Tibial nerve (tissue), 4 donors: ENCODE measurements at regions not wholly inside any gene's neighbourhood (a gene's known extent, or its start where the extent isn't known, plus 50 kb on each side); places are given as distances from the start of the nearest gene placed in this dataset.

Experiments
- DNase-seq, 2 donors: peaks; one replicate each; pipeline ENCODE4 v3.0.0-alpha.2; 2019; ENCODE audit warnings: low spot score in 2 of 2
- H3K27ac ChIP-seq, 4 donors: fragments of 200-600 bp; sonication (generic) in 3 of 4; one replicate each; pipeline ENCODE4 v1.5.1; 2017 to 2019; ENCODE audit warnings: mild to moderate bottlenecking in 1 of 4
- H3K27me3 ChIP-seq, 2 donors: fragments of 200-600 bp; sonication (generic) in 1 of 2; one replicate each; pipeline versions ENCODE4 v1.5.1 to v1.6.0; 2017 to 2019
- H3K36me3 ChIP-seq, 3 donors: fragments of 200-600 bp; sonication (generic); one replicate each; pipeline ENCODE4 v1.5.1; 2018 to 2019
- H3K4me1 ChIP-seq, 4 donors: fragments of 200-600 bp; sonication (generic) in 3 of 4; one replicate each; pipeline ENCODE4 v1.5.1; 2017 to 2019
- H3K4me3 ChIP-seq, 4 donors: fragments of 200-600 bp; sonication (generic) in 3 of 4; one replicate each; pipeline ENCODE4 v1.5.1; 2017 to 2019; ENCODE audit warnings: mild to moderate bottlenecking in 1 of 4, moderate library complexity in 1 of 4
- H3K9me3 ChIP-seq, 4 donors: fragments of 200-600 bp; sonication (generic) in 3 of 4; one replicate each; pipeline ENCODE4 v1.5.1; 2017 to 2019
- EP300 ChIP-seq, 2 donors: sonication (generic); formaldehyde crosslinking; IDR thresholded peaks; one replicate each; pipeline ENCODE4 v1.6.1; 2017; ENCODE audit warnings: antibody characterized with exemption in 2 of 2, mild to moderate bottlenecking in 1 of 2
- POLR2A ChIP-seq, 2 donors: fragments of 450-650 bp; IDR thresholded peaks; one replicate each; pipeline ENCODE4 v1.6.1; 2017; ENCODE audit warnings: antibody characterized with exemption in 2 of 2, mild to moderate bottlenecking in 2 of 2, moderate library complexity in 2 of 2
- WGBS, 2 donors: methylation state at CpG; one replicate each; pipeline ENCODE4 v1.1.5; 2018; 5-methylcytosine and 5-hydroxymethylcytosine counted together
- TF ChIP-seq, protein P1 (sequence below), 5 experiments: fragments of 200-600 bp in 3 of 5; fragments of 450-650 bp in 2 of 5; sonication (generic) in 3 of 5; IDR thresholded peaks; one replicate each; pipeline ENCODE4 v1.5.1; 2016 to 2019; ENCODE audit warnings: antibody characterized with exemption in 5 of 5, mild to moderate bottlenecking in 3 of 5, moderate library complexity in 2 of 5

DNA sequence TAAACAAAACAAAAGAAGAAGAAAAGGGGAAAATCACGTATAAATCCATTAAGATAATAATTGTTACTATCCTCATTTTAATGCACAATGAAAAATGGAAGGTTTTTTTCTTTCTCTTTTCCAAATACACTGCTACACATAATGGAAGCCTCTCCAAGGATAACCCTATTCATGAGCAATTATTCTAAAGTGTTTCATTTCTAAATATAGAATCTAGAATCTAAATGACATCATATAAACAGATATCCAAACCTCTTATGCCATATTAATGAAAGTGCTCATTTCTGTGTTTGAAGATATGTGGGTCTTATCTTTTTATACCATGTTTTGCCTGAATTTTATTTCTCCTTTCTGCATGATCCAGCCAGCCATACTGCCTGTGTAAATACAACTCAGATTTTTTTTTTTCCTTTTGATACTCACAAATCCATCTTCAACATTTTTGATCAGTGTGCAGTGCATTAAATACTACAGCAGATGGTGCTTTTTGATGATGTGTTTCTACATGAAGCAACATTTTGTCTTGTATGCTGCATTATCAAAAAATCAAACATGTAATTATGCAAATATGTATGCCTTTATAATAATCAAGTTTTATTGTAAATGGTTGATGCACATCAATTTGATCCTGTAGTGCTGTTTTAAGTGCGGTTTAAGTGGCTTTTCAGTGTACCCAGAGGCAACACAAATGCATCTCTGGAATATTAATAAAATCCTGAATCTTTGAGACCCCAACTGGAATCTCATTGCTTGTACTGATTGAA lies 625.6 kb upstream of the PTBP2 start:
- H3K4me1 ChIP-seq, result no peaks in the 10 kb centered on the region
- WGBS, 2 donors, result 72 to 78% methylated on average over 2 of the region's 2 CpGs
- no peaks in the 10 kb centered on the region for H3K27me3 ChIP-seq
- no peak overlapping the region for H3K4me3 ChIP-seq
- no peaks in the 10 kb centered on the region for H3K36me3 ChIP-seq
- no peak for DNase-seq
- H3K9me3 ChIP-seq, result no peaks in the 10 kb centered on the region
- no peak overlapping the region for H3K27ac ChIP-seq
- TF ChIP-seq, protein P1, sequence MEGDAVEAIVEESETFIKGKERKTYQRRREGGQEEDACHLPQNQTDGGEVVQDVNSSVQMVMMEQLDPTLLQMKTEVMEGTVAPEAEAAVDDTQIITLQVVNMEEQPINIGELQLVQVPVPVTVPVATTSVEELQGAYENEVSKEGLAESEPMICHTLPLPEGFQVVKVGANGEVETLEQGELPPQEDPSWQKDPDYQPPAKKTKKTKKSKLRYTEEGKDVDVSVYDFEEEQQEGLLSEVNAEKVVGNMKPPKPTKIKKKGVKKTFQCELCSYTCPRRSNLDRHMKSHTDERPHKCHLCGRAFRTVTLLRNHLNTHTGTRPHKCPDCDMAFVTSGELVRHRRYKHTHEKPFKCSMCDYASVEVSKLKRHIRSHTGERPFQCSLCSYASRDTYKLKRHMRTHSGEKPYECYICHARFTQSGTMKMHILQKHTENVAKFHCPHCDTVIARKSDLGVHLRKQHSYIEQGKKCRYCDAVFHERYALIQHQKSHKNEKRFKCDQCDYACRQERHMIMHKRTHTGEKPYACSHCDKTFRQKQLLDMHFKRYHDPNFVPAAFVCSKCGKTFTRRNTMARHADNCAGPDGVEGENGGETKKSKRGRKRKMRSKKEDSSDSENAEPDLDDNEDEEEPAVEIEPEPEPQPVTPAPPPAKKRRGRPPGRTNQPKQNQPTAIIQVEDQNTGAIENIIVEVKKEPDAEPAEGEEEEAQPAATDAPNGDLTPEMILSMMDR (IDR thresholded peaks at IDR 0.05), result no peak
- TF ChIP-seq EP300 (IDR thresholded peaks at IDR 0.05) (no peak), POLR2A (IDR thresholded peaks at IDR 0.05) (no peak)

DNA sequence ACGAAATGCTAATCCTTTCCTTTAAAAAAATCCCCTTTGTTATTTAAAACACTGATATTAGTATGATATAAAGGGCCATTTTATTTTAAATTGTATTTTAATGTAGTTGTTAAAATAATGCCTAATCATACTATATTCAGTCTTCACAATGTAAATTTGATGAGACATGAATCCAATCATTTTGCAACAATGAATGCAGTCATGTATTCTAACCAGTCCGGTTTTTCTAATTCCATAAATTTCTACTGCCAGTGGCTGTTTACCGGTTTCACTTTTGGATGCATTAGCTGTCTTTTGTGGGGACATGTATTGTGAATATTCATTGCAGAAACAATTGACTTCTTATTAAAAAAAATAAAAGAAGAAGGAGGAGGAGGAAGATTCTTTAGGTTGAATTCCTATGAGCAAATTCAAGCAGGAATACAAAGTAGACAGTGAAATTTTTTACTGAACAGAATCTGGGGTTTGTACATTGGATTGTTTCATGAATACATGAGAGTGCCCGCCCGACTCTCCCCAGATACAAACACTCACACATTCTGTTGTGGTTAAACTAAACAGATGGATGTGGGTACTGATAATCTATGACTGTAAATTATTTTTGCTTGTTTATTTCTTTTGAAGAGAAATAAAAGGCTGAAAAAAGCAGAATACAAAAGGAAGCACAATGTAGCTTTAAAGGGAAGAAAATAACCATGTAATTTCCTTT lies 624.8 kb upstream of the PTBP2 start:
- Histone ChIP-seq H3K9me3 (no peaks in the 10 kb centered on the region), H3K27ac (no peak overlapping the region), H3K4me3 (no peak overlapping the region), H3K4me1 (no peaks in the 10 kb centered on the region), H3K36me3 (no peaks in the 10 kb centered on the region), H3K27me3 (no peaks in the 10 kb centered on the region)
- no peak for DNase-seq
- TF ChIP-seq, protein P1 (IDR thresholded peaks at IDR 0.05), result no peak
- TF ChIP-seq EP300 (IDR thresholded peaks at IDR 0.05), result no peak
- TF ChIP-seq POLR2A (IDR thresholded peaks at IDR 0.05), result no peak
- 45 to 52% methylated on average over 5 of the region's 5 CpGs for WGBS, 2 donors

DNA sequence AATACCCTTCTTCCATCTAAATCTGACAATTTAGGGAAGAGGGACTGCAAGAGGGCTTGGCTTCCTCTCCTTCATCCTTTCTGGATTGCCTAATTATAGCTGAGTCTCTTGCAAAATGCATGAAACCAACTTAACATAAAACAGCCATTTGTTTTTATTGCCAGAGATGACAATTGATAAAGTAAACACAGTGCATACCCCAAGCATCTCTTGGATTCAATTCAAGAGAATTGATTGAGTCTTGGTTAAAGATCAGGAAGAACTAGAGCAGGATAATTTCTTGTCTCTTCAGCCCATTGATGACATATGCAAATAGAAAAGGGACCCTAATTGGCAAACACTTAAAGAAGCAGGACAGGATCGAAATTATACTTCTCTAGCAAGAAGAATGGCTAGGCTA lies 617.1 kb upstream of the PTBP2 start:
- WGBS, 2 donors, result 69 to 70% methylated on average over 1 of the region's 1 CpG
- H3K27me3 ChIP-seq, result no peaks in the 10 kb centered on the region
- H3K9me3 ChIP-seq, result no peaks in the 10 kb centered on the region
- TF ChIP-seq EP300 (IDR thresholded peaks at IDR 0.05), result no peak
- TF ChIP-seq, protein P1 (IDR thresholded peaks at IDR 0.05), result no peak
- TF ChIP-seq POLR2A (IDR thresholded peaks at IDR 0.05), result no peak
- H3K4me1 ChIP-seq, result no peaks in the 10 kb centered on the region
- no peaks in the 10 kb centered on the region for H3K36me3 ChIP-seq
- no peak for DNase-seq
- H3K4me3 ChIP-seq, result no peak overlapping the region
- H3K27ac ChIP-seq, result no peak overlapping the region

DNA sequence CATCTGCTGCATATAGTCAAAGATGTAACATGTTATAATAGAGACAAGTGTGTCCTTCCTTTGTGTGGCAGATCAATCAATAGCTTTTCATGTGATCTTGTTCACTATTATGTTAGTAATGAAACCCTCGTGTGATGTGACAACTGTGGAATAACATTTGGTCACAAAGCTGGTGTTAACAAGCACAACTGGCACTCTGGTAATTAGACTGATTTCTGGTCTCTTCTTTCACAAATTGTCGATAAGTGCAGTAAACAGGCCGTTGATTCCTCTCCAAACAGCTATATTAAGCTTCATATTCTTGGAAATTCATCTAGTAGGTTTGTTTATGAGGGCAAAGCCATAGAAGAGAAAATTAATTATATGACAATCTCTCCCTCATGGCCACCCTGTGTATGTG lies 616.7 kb upstream of the PTBP2 start:
- WGBS, 2 donors, result 60% methylated on average over 3 of the region's 3 CpGs
- H3K27me3 ChIP-seq, result no peaks in the 10 kb centered on the region
- TF ChIP-seq, protein P1 (IDR thresholded peaks at IDR 0.05), result no peak
- TF ChIP-seq EP300 (IDR thresholded peaks at IDR 0.05) (no peak), POLR2A (IDR thresholded peaks at IDR 0.05) (no peak)
- no peak for DNase-seq
- no peak overlapping the region for H3K27ac ChIP-seq
- no peaks in the 10 kb centered on the region for H3K4me1 ChIP-seq
- no peaks in the 10 kb centered on the region for H3K36me3 ChIP-seq
- H3K9me3 ChIP-seq, result no peaks in the 10 kb centered on the region
- no peak overlapping the region for H3K4me3 ChIP-seq

DNA sequence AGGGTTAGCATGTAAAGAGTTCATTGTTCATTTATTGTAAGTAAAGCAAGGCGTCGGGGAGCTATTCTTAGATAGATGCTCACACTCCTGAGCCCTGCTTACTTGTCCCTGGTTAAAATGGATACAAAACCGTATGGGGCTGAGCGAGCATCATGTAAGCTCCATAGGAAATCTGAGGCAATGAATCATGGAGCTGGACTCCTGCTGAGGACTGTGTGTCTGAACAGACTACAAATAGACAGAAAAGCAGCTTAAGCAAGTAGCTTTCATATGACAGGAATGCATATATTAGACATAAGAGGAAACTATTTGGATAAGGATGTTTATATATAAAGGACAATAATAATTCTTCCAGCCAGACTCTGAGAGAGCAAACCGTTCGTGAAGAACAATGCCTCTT lies 604.9 kb upstream of the PTBP2 start:
- Histone ChIP-seq H3K36me3 (no peaks in the 10 kb centered on the region), H3K4me1 (no peaks in the 10 kb centered on the region), H3K4me3 (no peak overlapping the region), H3K9me3 (no peaks in the 10 kb centered on the region), H3K27me3 (no peaks in the 10 kb centered on the region), H3K27ac (no peak overlapping the region)
- TF ChIP-seq EP300 (IDR thresholded peaks at IDR 0.05) (no peak), POLR2A (IDR thresholded peaks at IDR 0.05) (no peak)
- TF ChIP-seq, protein P1 (IDR thresholded peaks at IDR 0.05), result no peak
- WGBS, 2 donors, result 66 to 70% methylated on average over 6 of the region's 6 CpGs
- no peak for DNase-seq
